HG02588 (cell line): ENCODE measurements at regions not wholly inside any gene's neighbourhood (a gene's known extent, or its start where the extent isn't known, plus 50 kb on each side); places are given as distances from the start of the nearest gene placed in this dataset.
"Not testable (repeated sequence)": the region's sequence is repeated elsewhere in the genome, so short reads cannot be mapped to it uniquely, and the experiment has no call there.

Source experiments
- ATAC-seq: cut with Tn5 transposase; IDR thresholded peaks from one replicate; pipeline ENCODE4 v1.9.1; 2021; ENCODE audit warnings: mild to moderate bottlenecking, moderate library complexity; ENCODE audit not compliant: unreplicated experiment

- peak; percentile 43 for ATAC-seq
Measured at GRCh38 chr9:39463696-39464095, 108.2 kb downstream of the SPATA31A1 start.

- peak; percentile 96 for ATAC-seq
Measured at GRCh38 chr9:39464122-39464777, 108.8 kb downstream of the SPATA31A1 start.

- ATAC-seq, result peak; percentile 99
Measured at GRCh38 chr9:39474499-39474898, 119.0 kb downstream of the SPATA31A1 start.

GRCh38 chr9:39483073-39483472 lies 127.6 kb downstream of the SPATA31A1 start:
- ATAC-seq, result not testable (repeated sequence)

GRCh38 chr9:39483880-39484279 lies 128.4 kb downstream of the SPATA31A1 start:
- peak; percentile 19 for ATAC-seq

GRCh38 chr9:39484292-39484691 lies 128.8 kb downstream of the SPATA31A1 start:
- peak; percentile 82 for ATAC-seq

GRCh38 chr9:39487477-39487876 lies 132.0 kb downstream of the SPATA31A1 start:
- ATAC-seq, result not testable (repeated sequence)

GRCh38 chr9:39496248-39496647 lies 140.8 kb downstream of the SPATA31A1 start:
- ATAC-seq, result not testable (repeated sequence)

GRCh38 chr9:39503178-39503577 lies 147.7 kb downstream of the SPATA31A1 start:
- not testable (repeated sequence) for ATAC-seq

- not testable (repeated sequence) for ATAC-seq
Measured at GRCh38 chr9:39527387-39528029, 172.0 kb downstream of the SPATA31A1 start.

- ATAC-seq, result not testable (repeated sequence)
Measured at GRCh38 chr9:39532597-39532996, 177.1 kb downstream of the SPATA31A1 start.

- not testable (repeated sequence) for ATAC-seq
Measured at GRCh38 chr9:39533001-39533762, 177.7 kb downstream of the SPATA31A1 start.

- ATAC-seq, result not testable (repeated sequence)
Measured at GRCh38 chr9:39533763-39534548, 178.5 kb downstream of the SPATA31A1 start.

- not testable (repeated sequence) for ATAC-seq
Measured at GRCh38 chr9:39534897-39535296, 179.4 kb downstream of the SPATA31A1 start.

GRCh38 chr9:39542157-39542556 lies 186.7 kb downstream of the SPATA31A1 start:
- ATAC-seq, result not testable (repeated sequence)

- ATAC-seq, result not testable (repeated sequence)
Measured at GRCh38 chr9:39545079-39545478, 189.6 kb downstream of the SPATA31A1 start.

- ATAC-seq, result not testable (repeated sequence)
Measured at GRCh38 chr9:39550573-39550972, 195.1 kb downstream of the SPATA31A1 start.

- ATAC-seq, result not testable (repeated sequence)
Measured at GRCh38 chr9:39551544-39551943, 196.1 kb downstream of the SPATA31A1 start.

GRCh38 chr9:39552242-39552881 lies 196.9 kb downstream of the SPATA31A1 start:
- ATAC-seq, result not testable (repeated sequence)

- ATAC-seq, result not testable (repeated sequence)
Measured at GRCh38 chr9:39554352-39554751, 198.9 kb downstream of the SPATA31A1 start.
